PC-3 (cell line): ENCODE measurements at regions not wholly inside any gene's neighbourhood (a gene's known extent, or its start where the extent isn't known, plus 50 kb on each side); places are given as distances from the start of the nearest gene placed in this dataset.

ENCODE experiments used
- CTCF ChIP-seq: fragments of 300-600 bp; sonication (generic); conservative IDR thresholded peaks from 2 replicates; pipeline ENCODE4 v1.5.1; 2017; ENCODE audit warnings: antibody characterized with exemption, low read depth, mild to moderate bottlenecking, low read length
- EZH2 ChIP-seq: fragments of 300-600 bp; sonication (generic); IDR thresholded peaks from one replicate; pipeline ENCODE4 v1.6.1; 2017; ENCODE audit warnings: antibody characterized with exemption, mild to moderate bottlenecking, low read length; ENCODE audit not compliant: unreplicated experiment
- EZH2phosphoT487 ChIP-seq: fragments of 300-600 bp; sonication (generic); IDR thresholded peaks from 2 replicates; pipeline ENCODE4 v1.6.1; 2018; ENCODE audit warnings: mild to moderate bottlenecking, antibody characterized with exemption, low read length, borderline replicate concordance

DNA sequence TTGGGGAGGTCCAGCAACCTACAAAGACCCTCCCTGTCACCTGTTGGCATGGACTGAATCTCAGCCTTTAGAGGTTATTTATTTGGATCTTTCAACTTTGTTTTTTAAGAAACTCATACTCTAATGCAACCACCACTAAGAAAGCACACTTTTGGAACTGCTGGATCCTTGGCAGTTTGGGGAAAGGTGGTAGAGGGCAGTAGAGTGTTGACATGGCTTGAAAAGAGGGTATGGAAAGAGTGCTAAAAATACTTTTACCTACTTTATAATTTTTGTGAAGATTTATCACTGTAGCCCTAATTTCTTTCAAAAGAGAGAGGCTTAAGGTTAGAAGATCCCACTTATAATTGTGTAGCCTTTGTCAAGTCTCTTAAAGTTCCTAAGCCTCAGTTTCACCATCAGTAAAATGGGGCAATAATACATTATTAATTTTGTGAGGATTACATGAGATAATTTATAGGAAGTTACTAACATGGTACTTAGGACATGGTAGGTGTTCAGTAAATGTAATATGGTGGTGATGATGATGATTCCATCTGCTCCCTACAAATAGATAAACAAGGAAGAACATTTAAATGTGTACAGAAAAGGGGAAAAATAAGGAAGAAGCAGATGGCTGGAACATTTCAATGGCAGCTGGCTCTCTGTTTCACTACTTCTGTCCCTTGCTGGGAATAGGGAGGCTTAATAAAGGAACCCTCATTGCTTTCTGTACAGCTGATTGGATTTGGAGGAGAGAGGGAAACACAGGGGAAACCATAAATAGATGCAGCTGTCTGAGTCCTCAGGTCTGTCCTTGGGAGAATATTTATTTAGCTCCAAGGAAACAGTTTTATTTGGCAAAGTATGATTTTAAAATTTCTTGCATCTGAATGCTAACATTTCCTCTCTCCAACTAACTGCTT is 208.4 kb upstream of the ADAMTS9 start:
- no peak for TF ChIP-seq CTCF
- TF ChIP-seq EZH2phosphoT487 = no peak
- no peak for TF ChIP-seq EZH2
